ENCODE measurements at regions not wholly inside any gene's neighbourhood (a gene's known extent, or its start where the extent isn't known, plus 50 kb on each side); places are given as distances from the start of the nearest gene placed in this dataset.
"Not testable (repeated sequence)": the region's sequence is repeated elsewhere in the genome, so short reads cannot be mapped to it uniquely, and the experiment has no call there.

GRCh38 chr13:80083081-80083852 lies 257.7 kb downstream of the SPRY2 start:
- DNase-seq (ENCODE audit: low read depth), result peak; percentile 62

DNA sequence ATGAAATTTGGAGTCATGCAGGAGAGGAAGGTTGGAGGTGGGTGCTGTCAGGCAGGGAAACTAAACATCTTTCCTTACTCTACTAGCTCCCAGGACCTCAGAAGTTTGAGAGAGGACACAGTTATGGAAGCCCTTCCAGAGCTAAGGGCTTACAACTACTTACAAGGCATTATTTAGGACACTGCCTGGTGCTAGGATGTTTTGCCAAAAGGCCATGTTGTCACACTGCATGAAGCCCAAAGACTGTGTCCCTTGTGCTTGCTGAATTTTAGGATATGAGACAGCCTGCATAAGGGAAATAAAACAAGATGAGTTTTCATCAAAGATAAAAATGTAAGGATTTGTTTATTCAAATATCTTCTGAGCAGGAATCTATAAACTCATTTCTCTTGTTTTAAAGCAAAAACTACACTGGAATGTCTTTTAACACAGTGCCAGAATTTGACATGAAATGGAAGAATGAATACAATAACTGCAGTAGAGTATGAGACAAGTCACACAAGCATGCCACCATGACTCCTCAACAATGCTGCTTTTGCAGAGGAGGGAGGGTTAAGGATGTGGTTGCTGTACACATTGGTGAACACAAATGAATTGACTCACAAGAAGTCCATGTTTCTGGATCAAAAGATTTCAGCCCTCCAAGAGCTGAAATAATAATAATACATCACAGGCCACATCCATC lies 258.4 kb downstream of the SPRY2 start:
- peak; percentile 63 for DNase-seq (ENCODE audit: low read depth)

DNA sequence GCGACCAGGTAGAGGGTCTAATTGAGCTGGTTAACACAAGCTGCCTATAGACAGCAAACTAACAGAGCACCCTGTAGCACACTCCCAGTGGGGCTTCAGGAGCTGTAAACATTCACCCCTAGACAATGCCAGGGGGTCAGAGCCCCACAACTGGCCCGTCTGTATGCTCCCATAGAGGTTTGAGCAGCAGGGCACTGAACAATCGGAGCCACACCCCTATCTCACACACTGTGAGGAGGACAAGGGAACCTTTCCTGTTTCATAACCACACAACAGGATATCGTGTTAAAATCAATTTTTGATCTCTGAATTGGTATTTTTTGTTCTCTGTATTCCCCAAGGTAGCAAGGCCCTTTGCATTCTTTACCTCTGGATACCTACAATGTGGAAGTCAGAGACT lies 266.1 kb downstream of the SPRY2 start:
- no peak for DNase-seq (ENCODE audit: low read depth)

DNA sequence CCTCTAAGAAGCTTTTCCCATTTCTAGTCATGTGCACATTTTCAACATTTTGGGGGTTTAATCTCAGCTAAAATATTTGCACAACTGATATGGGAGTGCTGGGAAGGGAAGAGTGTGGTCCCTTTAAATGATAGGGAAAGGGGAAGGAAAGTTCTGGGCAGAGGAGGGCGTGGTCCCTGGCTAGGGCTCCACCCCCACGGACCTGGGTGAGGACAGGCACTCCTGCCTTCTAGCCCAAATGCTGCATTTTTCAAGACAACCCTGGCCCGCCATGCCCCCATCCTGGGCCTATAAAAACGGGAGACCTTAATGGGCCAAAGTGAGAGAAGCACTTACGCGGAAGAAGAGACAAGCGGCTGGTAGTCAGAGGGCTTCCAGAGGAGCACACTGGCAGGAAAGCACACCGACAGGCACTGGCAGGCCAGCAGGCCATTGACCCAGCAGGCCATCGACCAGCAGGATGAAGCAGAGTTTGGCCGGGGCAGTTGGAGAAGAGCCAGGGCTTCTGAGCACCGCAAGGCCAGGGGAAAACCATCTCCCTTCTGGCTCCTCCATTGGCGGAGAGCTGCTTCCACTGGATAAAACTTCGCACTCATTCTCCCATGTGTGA lies 266.7 kb downstream of the SPRY2 start:
- no peak for DNase-seq (ENCODE audit: low read depth)

- DNase-seq (ENCODE audit: low read depth), result no peak
Observed at GRCh38 chr13:80072231-80072630, 268.7 kb downstream of the SPRY2 start.

DNA sequence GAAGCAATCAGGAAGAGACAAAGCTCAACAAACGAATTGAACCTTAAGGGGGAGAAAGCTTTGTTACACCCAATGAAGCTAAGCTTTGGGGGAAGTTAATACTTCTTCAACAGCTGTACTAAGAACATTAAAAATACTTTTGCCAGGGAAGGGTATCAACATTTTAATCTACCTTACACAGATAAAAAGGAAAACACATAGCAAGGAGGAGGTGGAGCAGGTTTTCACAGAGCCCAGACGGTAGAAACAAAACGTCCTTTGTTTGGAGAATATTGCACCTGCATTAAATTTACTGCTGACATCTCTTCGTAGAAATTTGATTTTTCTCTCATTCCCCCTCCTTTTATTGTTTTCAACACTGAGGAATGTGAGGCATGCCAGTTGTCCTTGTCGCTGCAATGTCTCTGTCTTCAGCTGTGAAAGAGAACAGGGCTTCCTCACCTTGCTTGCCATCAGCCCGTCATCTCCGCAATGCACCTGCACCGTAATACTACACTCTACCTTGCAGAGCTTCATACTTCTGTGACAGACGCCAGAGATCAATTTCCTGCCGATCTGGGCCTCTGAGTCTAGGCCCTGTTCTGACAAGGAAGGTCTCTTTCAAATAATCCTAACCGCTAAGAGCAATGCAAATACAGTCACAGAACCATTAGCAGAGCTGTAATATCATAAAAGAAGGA lies 270.8 kb downstream of the SPRY2 start:
- DNase-seq (ENCODE audit: low read depth), result no peak

GRCh38 chr13:80069374-80069773 lies 271.6 kb downstream of the SPRY2 start:
- DNase-seq (ENCODE audit: low read depth), result no peak

- no peak for DNase-seq (ENCODE audit: low read depth)
Observed at GRCh38 chr13:80065996-80066395, 274.9 kb downstream of the SPRY2 start.

- not testable (repeated sequence) for DNase-seq (ENCODE audit: low read depth)
Observed at GRCh38 chr13:80062416-80062815, 278.5 kb downstream of the SPRY2 start.

GRCh38 chr13:80059789-80060188 lies 281.1 kb downstream of the SPRY2 start:
- no peak for DNase-seq (ENCODE audit: low read depth)

GRCh38 chr13:80058626-80059025 lies 282.3 kb downstream of the SPRY2 start:
- no peak for DNase-seq (ENCODE audit: low read depth)

DNA sequence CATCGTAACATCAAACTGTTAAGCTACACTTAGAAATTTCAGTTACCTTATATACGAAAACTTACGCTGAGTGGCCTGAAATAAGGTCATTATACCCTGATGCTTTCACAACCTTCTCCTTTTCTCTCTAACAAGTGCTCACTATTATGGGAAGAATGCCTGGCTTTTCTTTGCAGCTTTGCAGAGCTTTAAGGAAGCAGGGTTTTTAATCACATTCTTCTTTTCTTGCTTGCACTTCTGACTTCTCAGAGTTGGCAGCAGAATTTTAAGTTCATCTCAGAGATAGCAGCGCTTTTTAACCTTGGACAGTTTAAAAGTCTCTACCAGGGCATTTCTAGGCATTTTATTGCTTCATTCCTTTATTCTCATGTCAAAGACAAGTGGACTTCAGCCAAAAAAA lies 285.1 kb downstream of the SPRY2 start:
- DNase-seq (ENCODE audit: low read depth), result no peak

- peak; percentile 26 for DNase-seq (ENCODE audit: low read depth)
Observed at GRCh38 chr13:80054806-80055205, 286.1 kb downstream of the SPRY2 start.

DNA sequence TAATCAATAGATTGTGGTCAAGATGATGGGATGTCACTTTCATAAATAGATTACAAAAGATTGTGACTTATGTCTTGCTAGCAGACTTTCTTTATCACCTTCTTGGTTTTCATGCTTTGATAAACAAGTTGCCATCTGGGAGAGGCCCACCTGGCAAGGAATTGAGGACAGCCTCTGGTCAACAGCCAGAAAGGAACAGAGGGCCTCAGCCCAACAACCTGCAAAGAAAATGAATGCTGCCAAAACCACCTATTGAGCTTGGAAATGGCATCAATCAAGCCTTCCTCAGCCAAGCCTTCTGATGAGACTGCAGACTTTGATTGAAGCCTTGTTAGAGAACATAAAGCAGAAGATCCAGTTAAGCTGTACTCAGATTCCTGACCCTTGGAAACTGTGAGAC lies 288.6 kb downstream of the SPRY2 start:
- no peak for DNase-seq (ENCODE audit: low read depth)

DNA sequence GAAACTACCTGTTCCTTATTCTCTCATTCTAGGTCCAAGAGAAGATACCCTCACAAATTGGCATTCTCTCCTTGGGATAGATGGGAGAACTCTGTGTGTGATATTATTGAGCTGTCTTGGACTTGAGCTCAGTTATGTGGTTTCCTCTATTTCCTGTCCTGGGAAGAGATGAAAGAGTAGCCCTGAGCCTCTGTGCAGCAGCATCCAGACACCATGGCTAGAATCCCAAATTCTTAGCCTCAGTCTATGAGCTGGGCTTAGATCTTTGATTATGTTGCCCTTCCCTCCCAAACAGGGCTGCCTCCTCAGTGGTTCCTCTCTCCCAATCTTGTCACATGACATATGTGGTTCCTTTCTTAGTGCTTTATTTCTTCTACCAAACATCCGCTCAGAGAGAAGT lies 290.7 kb downstream of the SPRY2 start:
- peak; percentile 32 for DNase-seq (ENCODE audit: low read depth)

- peak; percentile 100 for DNase-seq (ENCODE audit: low read depth)
Observed at GRCh38 chr13:80048802-80049201, 292.1 kb downstream of the SPRY2 start.

DNA sequence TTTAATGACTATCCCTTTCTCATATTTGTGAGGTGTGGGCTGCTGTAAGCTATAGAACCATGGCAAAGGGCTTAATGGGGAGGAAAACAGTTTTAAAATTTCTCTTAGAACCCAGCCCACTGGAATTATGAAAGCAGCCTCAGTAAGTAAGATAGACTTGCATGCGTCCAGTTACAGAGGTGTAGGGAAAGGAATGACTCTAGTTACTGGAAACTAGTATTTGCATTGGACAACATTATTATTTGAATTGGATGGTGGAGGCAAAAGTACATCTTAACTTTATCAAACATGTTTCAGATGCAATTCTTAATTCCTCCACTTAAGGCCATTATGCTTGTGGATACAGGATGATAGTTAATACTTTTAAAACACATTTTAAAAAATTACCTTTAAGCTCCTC lies 292.9 kb downstream of the SPRY2 start:
- DNase-seq (ENCODE audit: low read depth), result no peak

DNA sequence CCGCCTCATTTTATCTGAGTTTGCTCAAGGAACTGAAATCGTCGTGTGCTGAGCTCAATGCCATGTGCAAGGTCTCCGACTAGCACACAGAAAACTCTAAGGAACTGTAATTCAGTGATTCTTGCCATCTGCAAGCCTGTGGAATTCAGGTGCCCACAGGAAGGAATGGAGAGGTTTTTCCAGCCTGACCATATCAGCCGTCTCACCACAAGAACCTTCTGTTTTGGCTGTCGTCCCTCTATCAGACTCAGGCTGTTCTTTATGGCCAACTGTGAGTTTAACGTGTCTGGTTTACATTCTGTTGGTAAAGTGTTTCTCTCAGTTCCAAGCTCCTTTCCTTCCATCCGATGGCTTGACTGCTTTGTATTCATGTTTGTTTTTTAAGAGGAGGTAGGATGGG lies 293.5 kb downstream of the SPRY2 start:
- DNase-seq (ENCODE audit: low read depth), result peak; percentile 55

- no peak for DNase-seq (ENCODE audit: low read depth)
Observed at GRCh38 chr13:80040981-80041317, 300.0 kb downstream of the SPRY2 start.

GRCh38 chr13:80040196-80040980 lies 300.5 kb downstream of the SPRY2 start:
- peak; percentile 99 for DNase-seq (ENCODE audit: low read depth)

DNA sequence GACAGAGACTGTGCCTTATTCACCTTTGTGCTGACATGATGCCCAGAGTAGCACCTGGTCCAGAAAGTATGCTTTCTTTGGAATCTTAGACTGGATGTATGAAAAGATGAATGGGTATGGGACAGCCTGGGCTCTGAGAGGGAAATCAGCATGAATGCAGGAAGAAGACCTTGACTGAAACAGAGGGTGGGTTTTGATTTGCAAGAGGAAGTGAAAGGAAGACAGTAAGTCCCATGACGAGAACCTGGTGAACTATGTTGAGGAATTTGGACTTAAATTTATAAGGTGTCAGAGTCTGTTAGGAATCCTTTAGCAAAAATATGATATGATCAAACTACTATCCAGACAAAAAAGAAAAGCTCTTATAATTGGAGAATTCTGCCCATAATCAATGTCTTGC lies 301.9 kb downstream of the SPRY2 start:
- DNase-seq (ENCODE audit: low read depth), result no peak

DNA sequence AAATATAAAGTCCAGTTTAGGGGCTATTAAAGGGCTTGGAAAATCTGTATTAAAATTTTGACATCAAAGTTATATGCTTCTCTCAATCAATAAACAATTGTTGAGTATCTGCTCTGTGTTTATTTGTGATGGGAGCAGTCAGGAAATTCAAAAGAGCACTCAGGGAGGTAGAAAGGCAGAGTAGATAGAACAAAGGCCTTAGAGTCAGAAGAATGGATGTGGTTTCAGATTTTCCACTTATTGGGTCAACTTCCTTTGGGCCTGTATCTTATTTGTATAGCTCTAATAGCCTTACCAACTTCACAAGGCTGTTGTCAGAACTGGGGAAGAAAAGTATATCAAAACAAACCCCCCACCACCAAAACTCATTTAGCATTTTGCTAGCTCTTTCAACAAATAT lies 302.6 kb downstream of the SPRY2 start:
- DNase-seq (ENCODE audit: low read depth), result no peak
